PC-9 (cell line): ENCODE measurements at regions not wholly inside any gene's neighbourhood (a gene's known extent, or its start where the extent isn't known, plus 50 kb on each side); places are given as distances from the start of the nearest gene placed in this dataset.

ENCODE experiments used
- EZH2 ChIP-seq: fragments of 200-600 bp; sonication (generic); IDR thresholded peaks from 2 replicates; pipeline ENCODE4 v1.8.0; 2017; ENCODE audit warnings: antibody characterized with exemption, low read depth
- TF ChIP-seq, protein P1 (sequence below): fragments of 200-600 bp; sonication (generic); conservative IDR thresholded peaks from 2 replicates; pipeline ENCODE4 v1.6.1; 2017; ENCODE audit warnings: mixed run types, antibody characterized with exemption, mild to moderate bottlenecking, moderate library complexity

DNA sequence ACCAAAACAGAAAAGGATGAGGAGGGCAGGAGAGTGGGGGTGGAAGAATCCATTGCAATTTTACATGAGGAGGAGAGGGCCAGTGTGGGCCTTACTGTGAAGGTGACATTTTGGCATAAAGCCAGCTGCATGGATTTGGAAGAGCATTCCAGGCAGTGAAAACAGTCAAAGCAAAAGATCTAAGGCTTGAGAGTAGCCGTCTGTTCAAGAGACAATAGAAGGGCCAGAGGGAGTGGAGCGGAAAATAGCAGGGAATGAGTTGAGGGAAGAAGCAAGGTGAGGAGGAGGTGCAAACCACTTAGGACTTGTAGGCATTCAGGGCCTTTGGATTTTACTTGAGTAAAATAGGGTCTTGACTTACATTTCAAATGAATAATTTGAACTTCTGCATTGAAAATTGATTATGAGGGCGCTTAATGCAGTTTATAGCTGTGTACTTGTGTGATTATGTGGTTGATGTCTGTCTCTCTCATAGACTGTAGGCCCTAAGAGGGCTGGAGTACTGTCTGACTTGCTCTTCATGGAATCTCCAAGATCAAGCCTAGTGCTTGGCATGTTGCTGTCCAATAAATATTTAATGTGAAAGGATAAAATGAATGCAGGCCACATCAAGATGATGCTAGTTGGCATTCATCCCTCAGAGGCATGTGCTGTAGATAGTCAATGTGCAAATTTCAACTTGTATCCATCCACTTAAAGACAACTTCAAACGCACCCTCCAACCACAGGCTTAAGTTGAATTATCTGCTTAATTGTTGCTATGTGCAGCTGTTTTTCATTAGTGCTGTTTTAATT, 772.1 kb upstream of the RBFOX1 start:
- TF ChIP-seq, protein P1, sequence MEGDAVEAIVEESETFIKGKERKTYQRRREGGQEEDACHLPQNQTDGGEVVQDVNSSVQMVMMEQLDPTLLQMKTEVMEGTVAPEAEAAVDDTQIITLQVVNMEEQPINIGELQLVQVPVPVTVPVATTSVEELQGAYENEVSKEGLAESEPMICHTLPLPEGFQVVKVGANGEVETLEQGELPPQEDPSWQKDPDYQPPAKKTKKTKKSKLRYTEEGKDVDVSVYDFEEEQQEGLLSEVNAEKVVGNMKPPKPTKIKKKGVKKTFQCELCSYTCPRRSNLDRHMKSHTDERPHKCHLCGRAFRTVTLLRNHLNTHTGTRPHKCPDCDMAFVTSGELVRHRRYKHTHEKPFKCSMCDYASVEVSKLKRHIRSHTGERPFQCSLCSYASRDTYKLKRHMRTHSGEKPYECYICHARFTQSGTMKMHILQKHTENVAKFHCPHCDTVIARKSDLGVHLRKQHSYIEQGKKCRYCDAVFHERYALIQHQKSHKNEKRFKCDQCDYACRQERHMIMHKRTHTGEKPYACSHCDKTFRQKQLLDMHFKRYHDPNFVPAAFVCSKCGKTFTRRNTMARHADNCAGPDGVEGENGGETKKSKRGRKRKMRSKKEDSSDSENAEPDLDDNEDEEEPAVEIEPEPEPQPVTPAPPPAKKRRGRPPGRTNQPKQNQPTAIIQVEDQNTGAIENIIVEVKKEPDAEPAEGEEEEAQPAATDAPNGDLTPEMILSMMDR = no peak
- no peak for TF ChIP-seq EZH2
